K562 (cell line): ENCODE measurements at regions not wholly inside any gene's neighbourhood (a gene's known extent, or its start where the extent isn't known, plus 50 kb on each side); places are given as distances from the start of the nearest gene placed in this dataset.

Source experiments
- ATAC-seq: fragments of 200-7000 bp; cut with Tn5 transposase; 3 replicates; pipeline ENCODE4 v1.9.1; 2020; ENCODE audit warnings: moderate library complexity
- BruUV-seq: library from RNA; stranded (reverse); fragments of 400-500 nt; replicated peaks from 2 replicates; lab custom pipeline; 2021; lab: Mats Ljungman, UMichigan
- CTCF ChIA-PET: fragments of 300-600 bp; formaldehyde crosslinking; extraction: SDS; loops from one replicate; lab custom pipeline; 2021; ENCODE audit warnings: low intra/inter-chr PET ratio; lab: Yijun Ruan, JAX
- POLR2A ChIA-PET: fragments of 300-600, 350-650 bp; sonication (Branson Sonifier 250); formaldehyde crosslinking; extraction: SDS; loops from one replicate; lab custom pipeline; 2021; ENCODE audit warnings: antibody characterized with exemption, inconsistent platforms; lab: Yijun Ruan, JAX
- DNase-seq, 4 experiments: peaks; one replicate each; pipeline versions ENCODE4 v3.0.0 to v3.0.0-alpha.2; 2011 to 2018; ENCODE audit warnings: low spot score in 3 of 4, mixed read lengths in 3 of 4; ENCODE audit errors: extremely low read depth in 1 of 4
- FAIRE-seq: peaks from 2 replicates; lab custom pipeline; 2011; peaks lifted over from hg19 to GRCh38; lab: Jason Lieb, UNC
- H2AFZ ChIP-seq: 2 replicates; pipeline ENCODE4 v1.6.0; 2011; ENCODE audit warnings: low read depth, low read length, control low read depth, inconsistent platforms
- H3K27ac ChIP-seq: fragments of 200-600 bp; 3 replicates; pipeline ENCODE4 v1.8.0; 2011; ENCODE audit warnings: low read depth, mild to moderate bottlenecking, control low read depth, inconsistent platforms, low read length, moderate library complexity, mixed read lengths; ENCODE audit errors: extremely low read depth
- H3K27me3 ChIP-seq, 2 experiments: fragments of 300-600 bp in 1 of 2; 2 replicates in 1 of 2; 3 replicates in 1 of 2; pipeline versions ENCODE4 v1.6.0 to v1.8.0; 2011; ENCODE audit warnings: inconsistent platforms in 2 of 2, low read length in 2 of 2, mild to moderate bottlenecking in 1 of 2, mixed read lengths in 1 of 2, moderate library complexity in 1 of 2; ENCODE audit not compliant: control insufficient read depth in 2 of 2, insufficient read depth in 2 of 2
- H3K36me3 ChIP-seq: fragments of 300-600 bp; 3 replicates; pipeline ENCODE4 v1.8.0; 2011; ENCODE audit warnings: mild to moderate bottlenecking, low read length, inconsistent platforms; ENCODE audit not compliant: control insufficient read depth, insufficient read depth
- H3K4me1 ChIP-seq, 2 experiments: fragments of 200-600 bp in 1 of 2; replicated peaks in 1 of 2; 2 replicates in 1 of 2; 3 replicates in 1 of 2; pipeline versions ENCODE4 v1.5.1 to v1.8.0; 2011; ENCODE audit warnings: inconsistent platforms in 2 of 2, low read length in 2 of 2, mild to moderate bottlenecking in 1 of 2, mixed read lengths in 1 of 2, moderate library complexity in 1 of 2; ENCODE audit not compliant: control insufficient read depth in 2 of 2, insufficient read depth in 2 of 2
- H3K4me2 ChIP-seq: 2 replicates; pipeline ENCODE4 v1.6.1; 2011; ENCODE audit warnings: low read length, control low read depth, inconsistent platforms, mixed read lengths; ENCODE audit not compliant: insufficient read depth
- H3K4me3 ChIP-seq: fragments of 200-600 bp; sonication (generic), shearing (Covaris generic); 2 replicates; pipeline ENCODE4 v1.5.1; 2016; ENCODE audit warnings: control low read depth, inconsistent platforms
- H3K79me2 ChIP-seq: fragments of 200-600 bp; 3 replicates; pipeline ENCODE4 v1.8.0; 2011; ENCODE audit warnings: low read length, inconsistent platforms; ENCODE audit not compliant: control insufficient read depth, insufficient read depth
- H3K9ac ChIP-seq, 2 experiments: 2 replicates each; pipeline versions ENCODE4 v1.6.0 to v1.6.1; 2011; ENCODE audit warnings: low read depth in 2 of 2, low read length in 2 of 2, control low read depth in 1 of 2, inconsistent platforms in 1 of 2, mild to moderate bottlenecking in 1 of 2, mixed read lengths in 1 of 2; ENCODE audit not compliant: insufficient read depth in 1 of 2
- H3K9me1 ChIP-seq: one replicate; pipeline ENCODE4 v1.6.0; 2011; ENCODE audit warnings: inconsistent platforms, mild to moderate bottlenecking, low read length, moderate library complexity; ENCODE audit not compliant: control insufficient read depth, insufficient read depth
- H3K9me3 ChIP-seq: replicated peaks from 2 replicates; pipeline ENCODE4 v1.5.1; 2011; ENCODE audit warnings: low read depth, low read length, inconsistent platforms; ENCODE audit not compliant: control insufficient read depth, insufficient read depth
- H4K20me1 ChIP-seq: replicated peaks from 2 replicates; pipeline ENCODE4 v1.6.1; 2011; ENCODE audit warnings: low read length, inconsistent platforms, mixed read lengths; ENCODE audit not compliant: control insufficient read depth, insufficient read depth
- CEBPB ChIP-seq: fragments of 450-650 bp; IDR thresholded peaks from 2 replicates; pipeline ENCODE4 v1.6.1; 2016; ENCODE audit warnings: missing genetic modification characterization, missing compliant biosample characterization
- CREB3 ChIP-seq: fragments of 450-650 bp; conservative IDR thresholded peaks from 2 replicates; pipeline ENCODE4 v1.6.1; 2016; ENCODE audit warnings: missing genetic modification characterization, low read depth, mild to moderate bottlenecking, missing compliant biosample characterization, moderate library complexity
- HNRNPL ChIP-seq: fragments of 200-400 bp; formaldehyde crosslinking; IDR thresholded peaks from 2 replicates; pipeline ENCODE4 v1.6.1; 2017; ENCODE audit warnings: low read depth, mild to moderate bottlenecking, low read length
- KAT7 ChIP-seq: sonication (generic); formaldehyde crosslinking; IDR thresholded peaks from 2 replicates; pipeline ENCODE4 v1.8.0; 2022; ENCODE audit warnings: missing genetic modification reagents, mild to moderate bottlenecking, borderline replicate concordance
- MTA1 ChIP-seq: fragments of 450-650 bp; IDR thresholded peaks from 2 replicates; pipeline ENCODE4 v1.6.1; 2017; ENCODE audit warnings: borderline replicate concordance
- MYC ChIP-seq, 2 experiments: fragments of 250-450 bp in 1 of 2; sonication (Bioruptor Pico) in 1 of 2; IDR thresholded peaks; 2 replicates each; pipeline versions ENCODE4 v1.5.1 to v1.6.1; 2012 to 2021; ENCODE audit warnings: low read depth in 2 of 2, borderline replicate concordance in 1 of 2, improper control_type of control experiment in 1 of 2, low read length in 1 of 2, mild to moderate bottlenecking in 1 of 2, moderate library complexity in 1 of 2
- NFRKB ChIP-seq: fragments of 450-650 bp; IDR thresholded peaks from 2 replicates; pipeline ENCODE4 v1.6.1; 2016; ENCODE audit warnings: low read depth
- NKRF ChIP-seq: fragments of 450-650 bp; IDR thresholded peaks from 2 replicates; pipeline ENCODE4 v1.6.1; 2016; ENCODE audit warnings: borderline replicate concordance
- STAG1 ChIP-seq: sonication (generic); formaldehyde crosslinking; IDR thresholded peaks from 2 replicates; pipeline ENCODE4 v1.5.0; 2020; ENCODE audit warnings: missing genetic modification reagents, borderline replicate concordance
- TAF1 ChIP-seq: IDR thresholded peaks from 2 replicates; pipeline ENCODE4 v1.6.1; 2011; ENCODE audit warnings: mild to moderate bottlenecking, low read length, moderate library complexity; ENCODE audit not compliant: insufficient read depth, control insufficient read depth, severe bottlenecking; ENCODE audit errors: extremely low read depth
- U2AF2 ChIP-seq: fragments of 200-400 bp; formaldehyde crosslinking; optimal IDR thresholded peaks from 2 replicates; pipeline ENCODE3; 2017; ENCODE audit warnings: low read depth, mild to moderate bottlenecking, low read length
- XRCC4 ChIP-seq: IDR thresholded peaks from one replicate; pipeline ENCODE4 v1.6.1; 2011; ENCODE audit not compliant: insufficient read depth, insufficient read length; ENCODE audit errors: extremely low read depth
- ZBTB8A ChIP-seq: fragments of 450-650 bp; IDR thresholded peaks from 2 replicates; pipeline ENCODE4 v1.6.1; 2018; ENCODE audit warnings: mild to moderate bottlenecking, moderate library complexity; ENCODE audit not compliant: partially characterized antibody
- ZNF165 ChIP-seq: fragments of 250-450 bp; sonication (Bioruptor Pico); IDR thresholded peaks from 2 replicates; pipeline ENCODE4 v1.4.0; 2020; ENCODE audit warnings: borderline replicate concordance
- ZNF197 ChIP-seq: fragments of 200-800 bp; sonication (Bioruptor generic); IDR thresholded peaks from 2 replicates; pipeline ENCODE4 v1.6.1; 2016; ENCODE audit warnings: low read depth, missing genetic modification characterization, missing compliant biosample characterization
- WGBS: fragments of 100-300 bp; shearing (Covaris generic); methylation state at CpG from one replicate; pipeline ENCODE4 v1.1.6; 2016; ENCODE audit warnings: low coverage, mixed read lengths; ENCODE audit not compliant: insufficient coverage; ENCODE audit errors: missing lambda C conversion rate; 5-methylcytosine and 5-hydroxymethylcytosine counted together
- in situ Hi-C: fragments of 300-500 bp; cut with MboI; formaldehyde crosslinking; loops from 4 replicates; pipeline ENCODE4 v1.15.0; 2018; ENCODE audit warnings: inconsistent platforms, mixed read lengths
- intact Hi-C: fragments of 100-400 bp; cut with micrococcal nuclease; formaldehyde crosslinking; loops from 2 replicates; pipeline ENCODE4 v1.14.2; 2022

GRCh38 chr16:66014221-66014620 is 352.3 kb upstream of the CDH5 start:
- no peaks in the 10 kb centered on the region for H4K20me1 ChIP-seq
- TF ChIP-seq CREB3 (tag) (no peak), NKRF (no peak), HNRNPL (no peak), ZBTB8A (no peak), XRCC4 (no peak), ZNF197 (CRISPR knock-in tag) (no peak), KAT7 (no peak), MYC (IDR thresholded peaks at IDR 0.05; ENCODE audit: low read depth, low read length) (no peak), MYC (CRISPR knock-in tag; IDR thresholded peaks at IDR 0.05; ENCODE audit: borderline replicate concordance, low read depth) (no peak), TAF1 (no peak), MTA1 (no peak), STAG1 (CRISPR knock-in tag) (no peak), CEBPB (no peak), NFRKB (no peak), ZNF165 (CRISPR knock-in tag) (no peak), U2AF2 (no peak)
- ChIA-PET CTCF (no interaction called here), POLR2A (interaction anchor here (0.7 to 1.0 kb wide), 2 partner anchors 9 to 15 kb away, joined by 3 read pairs; no protein-coding TSS in a partner anchor)
- no peak for FAIRE-seq
- H3K4me3 ChIP-seq, result no peak overlapping the region
- intact Hi-C loops, result no loop called here
- no peaks in the 10 kb centered on the region for H3K36me3 ChIP-seq
- H3K9ac ChIP-seq, result no peak overlapping the region
- H3K9me1 ChIP-seq, result no peaks in the 10 kb centered on the region
- in situ Hi-C loops, result no loop called here
- WGBS, result 0% methylated on average over 2 of the region's 2 CpGs
- no peak for DNase-seq
- H3K79me2 ChIP-seq, result no peaks in the 10 kb centered on the region
- no peaks in the 10 kb centered on the region for H3K4me1 ChIP-seq
- no peak overlapping the region for H3K4me2 ChIP-seq
- H3K27ac ChIP-seq, result no peak overlapping the region
- no peak for ATAC-seq
- H3K9me3 ChIP-seq, result no peaks in the 10 kb centered on the region
- no peaks in the 10 kb centered on the region; a peak in 1 of 5 replicates for H3K27me3 ChIP-seq
- BruUV-seq, result no TSS peak
- no peak overlapping the region for H2AFZ ChIP-seq
